Aorta (tissue), 5 donors: ENCODE measurements at regions not wholly inside any gene's neighbourhood (a gene's known extent, or its start where the extent isn't known, plus 50 kb on each side); places are given as distances from the start of the nearest gene placed in this dataset.

Experiments
- ATAC-seq: fragments of 200-7000 bp; cut with Tn5 transposase; one replicate; pipeline ENCODE4 v1.9.1; 2022; ENCODE audit warnings: moderate library complexity; ENCODE audit not compliant: low FRiP score
- DNase-seq, 2 donors: peaks; one replicate each; pipeline ENCODE4 v3.0.0-alpha.2; 2020
- H3K27ac ChIP-seq, 2 donors: one replicate each; pipeline ENCODE4 v1.5.1; 2013; ENCODE audit warnings: low read length in 2 of 2, mild to moderate bottlenecking in 2 of 2, moderate library complexity in 2 of 2, control low read depth in 1 of 2, inconsistent platforms in 1 of 2, low read depth in 1 of 2
- H3K27me3 ChIP-seq, 2 donors: one replicate each; pipeline ENCODE4 v1.6.1; 2013; ENCODE audit warnings: control low read depth in 1 of 2, low read length in 1 of 2, mild to moderate bottlenecking in 1 of 2, moderate library complexity in 1 of 2; ENCODE audit not compliant: insufficient read depth in 2 of 2, control insufficient read depth in 1 of 2
- H3K36me3 ChIP-seq, 2 donors: one replicate each; pipeline ENCODE4 v1.6.1; 2013; ENCODE audit warnings: control low read depth in 1 of 2, low read length in 1 of 2, mild to moderate bottlenecking in 1 of 2; ENCODE audit not compliant: insufficient read depth in 2 of 2, control insufficient read depth in 1 of 2
- H3K4me1 ChIP-seq, 2 donors: one replicate each; pipeline ENCODE4 v1.6.1; 2013; ENCODE audit warnings: low read length in 2 of 2, control low read depth in 1 of 2, mild to moderate bottlenecking in 1 of 2, moderate library complexity in 1 of 2; ENCODE audit not compliant: insufficient read depth in 2 of 2, control insufficient read depth in 1 of 2
- H3K4me3 ChIP-seq, 2 donors: one replicate each; pipeline ENCODE4 v1.5.1; 2013; ENCODE audit warnings: low read length in 2 of 2, control low read depth in 1 of 2, mild to moderate bottlenecking in 1 of 2
- H3K9me3 ChIP-seq: one replicate; pipeline ENCODE4 v1.6.1; 2013; ENCODE audit warnings: mild to moderate bottlenecking, low read length; ENCODE audit not compliant: control insufficient read depth
- WGBS, 2 donors: extraction: QIAGEN DNeasy Blood & Tissue Kit; methylation state at CpG; one replicate each; pipeline ENCODE4 v1.1.7; 2013; 5-methylcytosine and 5-hydroxymethylcytosine counted together
- intact Hi-C, 2 donors: fragments of 100-400 bp; cut with DNase I; formaldehyde crosslinking; loops; one replicate each; pipeline versions ENCODE4 v1.14.2 to v1.15.0; 2022
- donor health status: healthy with polysubstance abuse.
- donor health status: Bipolar disorder and iron deficiency.
- donor health status: DM: no; HTN: no; CAD: no.
- donor health status: DM: no; HTN: no; CAD: no.
- donor health status: DM: yes; HTN: yes; CAD: no.

- H3K4me1 ChIP-seq, result no peaks in the 10 kb centered on the region
- ATAC-seq, result no peak
- no peak overlapping the region for H3K4me3 ChIP-seq
- peak overlapping the region in 1 of 2 donors; percentile 36 for H3K27ac ChIP-seq
- WGBS, 2 donors, result 71 to 80% methylated on average over 1 of the region's 1 CpG
- no peak for DNase-seq
- no peaks in the 10 kb centered on the region for H3K36me3 ChIP-seq
- intact Hi-C loops, result no loop called here
- H3K9me3 ChIP-seq, result no peaks in the 10 kb centered on the region
- H3K27me3 ChIP-seq, result no peaks in the 10 kb centered on the region
Observed at GRCh38 chr5:67695369-67695768, 498.8 kb upstream of the CD180 start.

- Histone ChIP-seq H3K27me3 (no peaks in the 10 kb centered on the region), H3K36me3 (no peaks in the 10 kb centered on the region), H3K4me3 (no peak overlapping the region), H3K4me1 (no peaks in the 10 kb centered on the region), H3K9me3 (no peaks in the 10 kb centered on the region), H3K27ac (peak overlapping the region; percentile 36)
- DNase-seq (no peak), ATAC-seq (no peak)
- 82 to 85% methylated on average over 3 of the region's 3 CpGs for WGBS, 2 donors
- intact Hi-C loops, result no loop called here
Observed at GRCh38 chr5:67694810-67695191, 498.2 kb upstream of the CD180 start.

- WGBS, 2 donors, result 7 to 9% methylated on average over 6 of the region's 6 CpGs
- Histone ChIP-seq H3K9me3 (no peaks in the 10 kb centered on the region), H3K4me3 (no peak overlapping the region), H3K27me3 (no peaks in the 10 kb centered on the region), H3K4me1 (no peaks in the 10 kb centered on the region), H3K36me3 (no peaks in the 10 kb centered on the region), H3K27ac (peak overlapping the region in 1 of 2 donors; percentile 64)
- peak; percentile 96 for ATAC-seq
- intact Hi-C loops, result no loop called here
- peak; percentile 71 to 83 for DNase-seq
Observed at GRCh38 chr5:67693956-67694809, 497.6 kb upstream of the CD180 start.

DNA sequence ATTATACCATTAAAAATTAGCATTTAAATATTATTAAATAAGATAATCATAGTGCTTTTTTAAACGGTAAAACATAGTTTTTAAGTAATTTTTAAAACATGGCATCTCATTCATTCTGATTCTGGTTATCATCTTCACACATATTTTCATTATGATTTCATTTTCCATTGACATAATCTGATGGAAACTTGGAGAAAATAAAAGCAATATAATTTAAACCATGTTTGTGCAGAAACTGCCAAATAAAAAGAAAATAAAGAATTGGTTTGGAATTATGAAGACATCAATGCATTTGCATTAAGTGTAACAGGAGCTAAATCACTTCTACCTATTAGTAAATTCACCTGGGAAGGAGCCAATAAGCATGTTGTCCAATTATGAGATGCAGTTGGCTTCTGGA lies 490.1 kb upstream of the CD180 start:
- WGBS, 2 donors, result 6 to 8% methylated on average over 1 of the region's 1 CpG
- no peak overlapping the region for H3K4me3 ChIP-seq
- DNase-seq, result no peak
- H3K9me3 ChIP-seq, result no peaks in the 10 kb centered on the region
- intact Hi-C loops, result no loop called here
- no peaks in the 10 kb centered on the region for H3K27me3 ChIP-seq
- no peak for ATAC-seq
- H3K27ac ChIP-seq, result no peak overlapping the region
- no peaks in the 10 kb centered on the region for H3K4me1 ChIP-seq
- no peaks in the 10 kb centered on the region for H3K36me3 ChIP-seq

GRCh38 chr5:67681703-67682102 lies 485.1 kb upstream of the CD180 start:
- no peak overlapping the region for H3K27ac ChIP-seq
- no peak overlapping the region for H3K4me3 ChIP-seq
- no peaks in the 10 kb centered on the region for H3K36me3 ChIP-seq
- no peaks in the 10 kb centered on the region for H3K9me3 ChIP-seq
- DNase-seq (no peak), ATAC-seq (no peak)
- WGBS, 2 donors, result 97 to 98% methylated on average over 2 of the region's 2 CpGs
- H3K27me3 ChIP-seq, result no peaks in the 10 kb centered on the region
- H3K4me1 ChIP-seq, result no peaks in the 10 kb centered on the region
- intact Hi-C loops, result no loop called here

DNA sequence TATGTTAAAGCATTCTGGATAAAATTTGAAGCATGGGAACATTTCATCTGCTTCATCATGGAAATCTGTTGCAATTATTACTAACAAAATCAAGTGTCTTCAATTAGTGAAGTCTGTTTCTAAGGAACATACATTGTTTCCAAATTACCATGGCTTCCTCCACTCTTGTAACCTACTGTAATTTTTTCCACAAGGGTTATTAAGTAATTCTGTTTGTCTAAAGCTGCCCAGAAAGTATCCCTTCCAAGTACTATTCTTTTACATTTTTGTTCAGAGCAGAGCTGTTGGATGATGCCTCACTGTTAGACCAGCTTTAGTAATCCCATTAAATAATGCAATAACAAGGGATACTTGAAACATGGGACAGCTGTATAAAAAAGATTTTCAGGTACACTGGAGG lies 483.5 kb upstream of the CD180 start:
- Histone ChIP-seq H3K9me3 (no peaks in the 10 kb centered on the region), H3K36me3 (no peaks in the 10 kb centered on the region), H3K4me1 (no peaks in the 10 kb centered on the region), H3K27me3 (no peaks in the 10 kb centered on the region), H3K27ac (no peak overlapping the region), H3K4me3 (no peak overlapping the region)
- peak; percentile 70 for ATAC-seq
- no peak for DNase-seq
- intact Hi-C loops, result no loop called here

DNA sequence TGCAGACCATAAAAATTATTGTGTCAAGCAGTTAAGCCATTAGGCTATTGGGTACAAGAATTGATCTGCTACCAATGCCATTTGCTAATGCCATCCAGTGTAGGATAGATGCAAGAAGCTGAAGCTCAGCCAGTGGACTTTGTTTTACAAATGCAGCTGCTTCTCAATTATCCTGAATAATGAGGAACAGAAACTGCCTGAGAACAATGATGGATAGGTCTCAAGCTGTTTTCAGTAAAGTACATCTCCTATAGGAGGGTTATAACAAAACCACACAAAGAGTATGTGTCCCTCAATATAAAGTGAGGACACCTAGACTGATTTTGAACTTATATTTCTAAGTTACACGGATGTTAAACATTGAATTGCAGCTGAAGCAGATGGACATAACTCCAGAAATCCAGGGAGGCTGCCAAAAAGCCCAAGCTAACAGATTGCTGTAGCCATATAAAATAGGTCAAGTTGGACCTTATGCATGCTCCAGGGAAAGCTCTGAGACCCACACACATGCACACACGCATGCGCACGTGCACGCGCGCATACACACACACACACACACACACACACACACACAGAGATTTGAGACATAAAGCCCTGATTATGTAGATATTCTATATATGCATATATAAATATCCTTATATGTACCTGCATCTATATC lies 482.7 kb upstream of the CD180 start:
- Histone ChIP-seq H3K36me3 (no peaks in the 10 kb centered on the region), H3K27me3 (no peaks in the 10 kb centered on the region), H3K4me1 (no peaks in the 10 kb centered on the region), H3K4me3 (no peak overlapping the region), H3K9me3 (no peaks in the 10 kb centered on the region), H3K27ac (no peak overlapping the region)
- peak; percentile 6 for ATAC-seq
- WGBS, 2 donors, result 93 to 94% methylated on average over 7 of the region's 7 CpGs
- intact Hi-C loops, result no loop called here
- DNase-seq, result no peak

DNA sequence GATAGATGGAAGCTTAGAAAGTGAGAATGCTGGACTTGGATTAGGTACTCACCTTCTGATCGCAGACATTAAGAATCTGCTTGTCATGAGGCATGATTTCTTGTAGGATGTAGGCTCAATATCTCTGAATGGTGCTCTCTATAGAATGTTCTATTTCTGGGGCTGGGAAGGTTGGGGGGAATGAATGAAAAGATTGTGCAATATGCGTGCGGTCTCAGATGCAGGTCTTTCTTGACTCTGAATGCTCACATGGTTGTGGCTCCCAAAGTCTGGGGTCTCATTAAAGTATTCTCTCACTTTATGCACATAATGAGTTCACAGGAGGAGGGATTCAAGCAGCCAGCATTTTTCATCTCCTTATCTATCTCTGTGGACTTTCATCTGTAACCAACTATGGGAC lies 482.0 kb upstream of the CD180 start:
- no peak overlapping the region for H3K4me3 ChIP-seq
- no peaks in the 10 kb centered on the region for H3K36me3 ChIP-seq
- H3K27ac ChIP-seq, result no peak overlapping the region
- WGBS, 2 donors, result 97% methylated on average over 3 of the region's 3 CpGs
- no peaks in the 10 kb centered on the region for H3K9me3 ChIP-seq
- H3K4me1 ChIP-seq, result no peaks in the 10 kb centered on the region
- no peak for ATAC-seq
- H3K27me3 ChIP-seq, result no peaks in the 10 kb centered on the region
- intact Hi-C loops, result no loop called here
- DNase-seq, result no peak

GRCh38 chr5:67677422-67677970 lies 480.9 kb upstream of the CD180 start:
- Histone ChIP-seq H3K9me3 (no peaks in the 10 kb centered on the region), H3K27me3 (no peaks in the 10 kb centered on the region), H3K4me3 (no peak overlapping the region), H3K27ac (no peak overlapping the region), H3K36me3 (no peaks in the 10 kb centered on the region), H3K4me1 (peaks cover 0 to 3% of the 10 kb centered on the region in 2 donors)
- 99% methylated on average over 2 of the region's 2 CpGs for WGBS, 2 donors
- no peak for DNase-seq
- intact Hi-C loops, result no loop called here
- ATAC-seq, result no peak
